ENCODE measurements at regions not wholly inside any gene's neighbourhood (a gene's known extent, or its start where the extent isn't known, plus 50 kb on each side); places are given as distances from the start of the nearest gene placed in this dataset.

GRCh38 chr10:84675060-84675459, 346.7 kb downstream of the CCSER2 start:
- TF ChIP-seq, protein P1, sequence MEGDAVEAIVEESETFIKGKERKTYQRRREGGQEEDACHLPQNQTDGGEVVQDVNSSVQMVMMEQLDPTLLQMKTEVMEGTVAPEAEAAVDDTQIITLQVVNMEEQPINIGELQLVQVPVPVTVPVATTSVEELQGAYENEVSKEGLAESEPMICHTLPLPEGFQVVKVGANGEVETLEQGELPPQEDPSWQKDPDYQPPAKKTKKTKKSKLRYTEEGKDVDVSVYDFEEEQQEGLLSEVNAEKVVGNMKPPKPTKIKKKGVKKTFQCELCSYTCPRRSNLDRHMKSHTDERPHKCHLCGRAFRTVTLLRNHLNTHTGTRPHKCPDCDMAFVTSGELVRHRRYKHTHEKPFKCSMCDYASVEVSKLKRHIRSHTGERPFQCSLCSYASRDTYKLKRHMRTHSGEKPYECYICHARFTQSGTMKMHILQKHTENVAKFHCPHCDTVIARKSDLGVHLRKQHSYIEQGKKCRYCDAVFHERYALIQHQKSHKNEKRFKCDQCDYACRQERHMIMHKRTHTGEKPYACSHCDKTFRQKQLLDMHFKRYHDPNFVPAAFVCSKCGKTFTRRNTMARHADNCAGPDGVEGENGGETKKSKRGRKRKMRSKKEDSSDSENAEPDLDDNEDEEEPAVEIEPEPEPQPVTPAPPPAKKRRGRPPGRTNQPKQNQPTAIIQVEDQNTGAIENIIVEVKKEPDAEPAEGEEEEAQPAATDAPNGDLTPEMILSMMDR (tag by site-specific recombination; IDR thresholded peaks at IDR 0.05): no peak
- TF ChIP-seq ZNF146 (tag by site-specific recombination; IDR thresholded peaks at IDR 0.05) (no peak), ZXDB (tag by site-specific recombination; IDR thresholded peaks at IDR 0.05) (no peak), ZNF140 (tag by site-specific recombination; IDR thresholded peaks at IDR 0.05) (no peak), YY1 (tag by site-specific recombination; IDR thresholded peaks at IDR 0.05) (no peak), ZNF76 (tag by site-specific recombination; IDR thresholded peaks at IDR 0.05; ENCODE audit: borderline replicate concordance, low read depth) (no peak), ZBTB11 (tag by site-specific recombination; conservative IDR thresholded peaks at IDR 0.05; ENCODE audit: low read depth) (no peak), ZBTB21 (tag by site-specific recombination; IDR thresholded peaks at IDR 0.05) (no peak), ZNF292 (tag by site-specific recombination; IDR thresholded peaks at IDR 0.05; ENCODE audit: borderline replicate concordance, low read depth) (no peak), ZNF223 (tag by site-specific recombination; IDR thresholded peaks at IDR 0.05) (no peak)
- TF ChIP-seq, protein P2, sequence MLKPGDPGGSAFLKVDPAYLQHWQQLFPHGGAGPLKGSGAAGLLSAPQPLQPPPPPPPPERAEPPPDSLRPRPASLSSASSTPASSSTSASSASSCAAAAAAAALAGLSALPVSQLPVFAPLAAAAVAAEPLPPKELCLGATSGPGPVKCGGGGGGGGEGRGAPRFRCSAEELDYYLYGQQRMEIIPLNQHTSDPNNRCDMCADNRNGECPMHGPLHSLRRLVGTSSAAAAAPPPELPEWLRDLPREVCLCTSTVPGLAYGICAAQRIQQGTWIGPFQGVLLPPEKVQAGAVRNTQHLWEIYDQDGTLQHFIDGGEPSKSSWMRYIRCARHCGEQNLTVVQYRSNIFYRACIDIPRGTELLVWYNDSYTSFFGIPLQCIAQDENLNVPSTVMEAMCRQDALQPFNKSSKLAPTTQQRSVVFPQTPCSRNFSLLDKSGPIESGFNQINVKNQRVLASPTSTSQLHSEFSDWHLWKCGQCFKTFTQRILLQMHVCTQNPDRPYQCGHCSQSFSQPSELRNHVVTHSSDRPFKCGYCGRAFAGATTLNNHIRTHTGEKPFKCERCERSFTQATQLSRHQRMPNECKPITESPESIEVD (tag by site-specific recombination; IDR thresholded peaks at IDR 0.05): no peak
